ENCODE measurements at regions not wholly inside any gene's neighbourhood (a gene's known extent, or its start where the extent isn't known, plus 50 kb on each side); places are given as distances from the start of the nearest gene placed in this dataset.

- TF ChIP-seq, protein P1, sequence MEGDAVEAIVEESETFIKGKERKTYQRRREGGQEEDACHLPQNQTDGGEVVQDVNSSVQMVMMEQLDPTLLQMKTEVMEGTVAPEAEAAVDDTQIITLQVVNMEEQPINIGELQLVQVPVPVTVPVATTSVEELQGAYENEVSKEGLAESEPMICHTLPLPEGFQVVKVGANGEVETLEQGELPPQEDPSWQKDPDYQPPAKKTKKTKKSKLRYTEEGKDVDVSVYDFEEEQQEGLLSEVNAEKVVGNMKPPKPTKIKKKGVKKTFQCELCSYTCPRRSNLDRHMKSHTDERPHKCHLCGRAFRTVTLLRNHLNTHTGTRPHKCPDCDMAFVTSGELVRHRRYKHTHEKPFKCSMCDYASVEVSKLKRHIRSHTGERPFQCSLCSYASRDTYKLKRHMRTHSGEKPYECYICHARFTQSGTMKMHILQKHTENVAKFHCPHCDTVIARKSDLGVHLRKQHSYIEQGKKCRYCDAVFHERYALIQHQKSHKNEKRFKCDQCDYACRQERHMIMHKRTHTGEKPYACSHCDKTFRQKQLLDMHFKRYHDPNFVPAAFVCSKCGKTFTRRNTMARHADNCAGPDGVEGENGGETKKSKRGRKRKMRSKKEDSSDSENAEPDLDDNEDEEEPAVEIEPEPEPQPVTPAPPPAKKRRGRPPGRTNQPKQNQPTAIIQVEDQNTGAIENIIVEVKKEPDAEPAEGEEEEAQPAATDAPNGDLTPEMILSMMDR (IDR thresholded peaks at IDR 0.05; ENCODE audit: borderline replicate concordance, control extremely low read depth, extremely low read depth, insufficient read depth, missing control alignments) = no peak
- in situ Hi-C loops (cut with MboI; ENCODE audit: low sequenced_read_pairs, unreplicated experiment) = no loop called here
- no peak for DNase-seq (ENCODE audit: low spot score)
Observed at GRCh38 chr2:136049991-136050920, 64.8 kb upstream of the DARS1 start.

DNA sequence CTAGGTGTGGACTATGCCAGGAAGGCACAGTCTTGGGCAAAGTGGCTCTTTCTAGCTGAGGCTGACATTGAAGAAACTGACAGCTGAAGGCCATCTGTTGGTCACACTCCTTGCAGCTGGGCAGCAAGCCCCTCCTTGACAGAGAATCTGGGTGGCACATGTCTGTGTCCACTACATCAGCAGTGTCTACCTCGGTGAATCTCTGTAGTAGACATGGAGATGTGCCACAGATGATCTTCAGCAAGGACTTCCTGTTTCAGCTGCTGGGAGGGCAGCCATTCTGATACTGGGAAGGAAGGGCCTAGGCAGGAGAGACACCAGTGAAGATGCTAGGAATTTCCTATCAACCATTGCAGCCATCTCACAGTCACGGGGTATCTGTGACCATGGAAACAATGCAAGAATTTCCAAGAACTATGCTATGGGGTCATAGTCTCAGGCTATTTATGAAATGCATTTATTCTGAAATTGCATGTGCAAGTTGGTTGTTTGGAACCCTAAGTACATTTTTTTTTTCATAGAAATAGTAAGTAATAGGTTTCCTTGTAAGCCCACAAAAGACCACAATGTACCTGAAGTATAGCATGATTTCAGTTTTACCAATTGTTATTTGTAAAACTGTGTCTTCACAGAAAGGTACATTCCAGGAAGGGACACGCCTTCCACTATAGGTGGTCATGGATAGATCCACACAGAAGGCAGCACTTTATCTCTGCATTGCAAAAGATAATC lies 63.8 kb upstream of the DARS1 start:
- in situ Hi-C loops (cut with MboI; ENCODE audit: low sequenced_read_pairs, unreplicated experiment) = no loop called here
- no peak for DNase-seq (ENCODE audit: low spot score)
- TF ChIP-seq, protein P1 (IDR thresholded peaks at IDR 0.05; ENCODE audit: borderline replicate concordance, control extremely low read depth, extremely low read depth, insufficient read depth, missing control alignments) = no peak

- no peak for DNase-seq (ENCODE audit: low spot score)
- TF ChIP-seq, protein P1 (IDR thresholded peaks at IDR 0.05; ENCODE audit: borderline replicate concordance, control extremely low read depth, extremely low read depth, insufficient read depth, missing control alignments) = no peak
- in situ Hi-C loops (cut with MboI; ENCODE audit: low sequenced_read_pairs, unreplicated experiment) = no loop called here
Observed at GRCh38 chr2:136045835-136046570, 60.6 kb upstream of the DARS1 start.

- in situ Hi-C loops (cut with MboI; ENCODE audit: low sequenced_read_pairs, unreplicated experiment) = no loop called here
- no peak for DNase-seq (ENCODE audit: low spot score)
- TF ChIP-seq, protein P1 (IDR thresholded peaks at IDR 0.05; ENCODE audit: borderline replicate concordance, control extremely low read depth, extremely low read depth, insufficient read depth, missing control alignments) = no peak
Observed at GRCh38 chr2:136045344-136045743, 59.9 kb upstream of the DARS1 start.
